GM12891 (cell line): ENCODE measurements at regions not wholly inside any gene's neighbourhood (a gene's known extent, or its start where the extent isn't known, plus 50 kb on each side); places are given as distances from the start of the nearest gene placed in this dataset.

ENCODE experiments used
- POLR2A ChIP-seq: IDR thresholded peaks from 2 replicates; pipeline ENCODE4 v1.6.1; 2011; ENCODE audit warnings: low read depth, low read length, control low read depth
- SPI1 ChIP-seq: IDR thresholded peaks from 2 replicates; pipeline ENCODE4 v1.6.1; 2011; ENCODE audit warnings: low read depth, low read length, control low read depth

DNA sequence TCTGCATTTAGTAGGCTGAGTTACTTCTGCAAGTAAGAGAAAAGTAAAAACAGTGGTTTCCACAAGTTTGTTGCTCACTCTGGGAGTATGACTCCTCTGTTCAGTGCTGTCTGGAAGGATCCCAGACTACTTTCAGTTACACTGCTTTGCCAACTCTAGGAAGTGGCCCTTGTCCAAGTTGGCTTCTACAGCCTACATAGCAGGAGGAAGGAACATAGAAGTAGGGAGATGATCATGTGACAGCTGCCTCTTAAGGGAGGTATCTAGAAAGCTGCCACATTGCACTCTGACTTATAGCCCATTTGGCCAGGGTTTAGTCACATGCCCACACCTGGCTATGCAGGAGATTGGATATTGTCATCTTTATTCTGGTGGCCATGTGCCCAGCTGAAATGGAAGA lies 298.1 kb downstream of the NSUN3 start:
- TF ChIP-seq POLR2A = no peak
- no peak for TF ChIP-seq SPI1
